ENCODE measurements at regions not wholly inside any gene's neighbourhood (a gene's known extent, or its start where the extent isn't known, plus 50 kb on each side); places are given as distances from the start of the nearest gene placed in this dataset.
A peak's percentile ranks its signal among the peaks of the same experiment; 100 is the strongest.
"Not testable (repeated sequence)": the region's sequence is repeated elsewhere in the genome, so short reads cannot be mapped to it uniquely, and the experiment has no call there.

- peak; percentile 97 for DNase-seq
These were observed 197.2 kb downstream of the VGLL3 start for GRCh38 chr3:86793786-86794185.

DNA sequence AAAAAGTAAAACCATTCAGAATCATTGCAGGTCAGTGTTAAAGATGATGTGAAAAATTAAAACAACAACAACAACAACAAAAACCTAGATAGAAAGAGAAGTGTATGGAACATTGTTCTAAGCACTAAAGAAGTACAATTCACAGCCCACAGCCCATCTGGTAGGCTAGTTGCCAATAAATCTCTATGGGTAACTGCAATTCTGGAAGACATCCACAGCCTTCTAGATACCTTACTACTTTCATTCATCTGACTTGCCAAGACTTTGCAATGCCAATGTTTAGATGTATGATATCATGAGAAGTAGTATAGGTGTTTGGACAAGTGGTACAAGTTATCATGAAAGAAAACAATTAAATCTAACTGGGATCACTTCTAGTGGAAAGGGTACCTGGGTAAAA is 198.6 kb downstream of the VGLL3 start:
- DNase-seq = peak; percentile 81

DNA sequence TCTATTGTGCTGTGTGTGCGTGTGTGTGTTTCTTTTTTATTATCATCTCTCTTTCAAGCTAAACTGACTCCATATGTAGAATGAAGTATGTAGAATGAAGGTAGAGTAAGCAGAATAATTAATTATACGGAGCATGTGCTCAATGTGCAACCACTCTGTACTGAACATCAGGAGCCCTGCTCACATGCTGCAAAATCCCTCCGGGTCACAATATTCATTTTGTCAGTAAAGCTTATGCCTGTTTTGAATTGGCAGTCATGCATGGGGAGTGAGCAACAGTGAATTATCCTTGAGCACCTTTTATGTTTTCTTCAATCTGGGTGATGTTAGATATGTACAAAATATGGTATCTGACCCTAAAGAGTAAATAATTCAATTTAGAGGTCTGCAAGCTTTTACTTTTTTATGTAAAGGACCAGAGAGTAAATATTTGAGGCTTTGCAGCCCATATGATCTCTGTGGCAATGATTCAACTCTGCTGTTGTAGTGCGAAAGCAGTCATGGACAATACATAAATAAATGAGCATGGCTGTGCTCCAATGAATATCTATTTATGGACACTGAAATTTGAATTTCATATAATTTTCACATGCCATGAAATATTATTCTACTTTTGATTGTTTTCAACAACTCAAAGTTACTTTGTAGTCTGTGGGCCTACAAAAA is 199.9 kb downstream of the VGLL3 start:
- DNase-seq = peak; percentile 52

GRCh38 chr3:86788371-86788770 is 202.6 kb downstream of the VGLL3 start:
- peak; percentile 78 for DNase-seq

GRCh38 chr3:86787091-86787490 is 203.9 kb downstream of the VGLL3 start:
- peak; percentile 44 for DNase-seq

DNA sequence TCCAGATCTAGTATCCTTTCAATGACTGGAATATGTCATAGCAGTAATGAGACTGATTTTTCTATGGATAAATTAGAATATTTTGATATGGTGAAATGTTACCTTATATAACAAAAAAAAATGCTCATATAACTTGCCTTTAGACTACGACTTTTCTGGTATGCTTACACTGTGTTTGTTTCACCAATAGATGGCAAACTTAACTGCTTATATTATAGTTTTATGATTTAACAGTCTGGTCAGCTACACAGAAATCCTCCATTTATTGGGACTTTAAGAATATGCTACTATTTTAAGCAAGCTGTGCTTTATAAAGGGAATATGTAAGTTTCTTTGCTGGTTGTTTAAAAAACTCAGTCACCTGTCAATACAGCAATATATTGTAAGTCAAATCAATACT is 205.6 kb downstream of the VGLL3 start:
- peak; percentile 66 for DNase-seq

- no peak for DNase-seq
These were observed 208.1 kb downstream of the VGLL3 start for GRCh38 chr3:86782866-86783265.

- peak; percentile 78 for DNase-seq
These were observed 208.7 kb downstream of the VGLL3 start for GRCh38 chr3:86782286-86782685.

DNA sequence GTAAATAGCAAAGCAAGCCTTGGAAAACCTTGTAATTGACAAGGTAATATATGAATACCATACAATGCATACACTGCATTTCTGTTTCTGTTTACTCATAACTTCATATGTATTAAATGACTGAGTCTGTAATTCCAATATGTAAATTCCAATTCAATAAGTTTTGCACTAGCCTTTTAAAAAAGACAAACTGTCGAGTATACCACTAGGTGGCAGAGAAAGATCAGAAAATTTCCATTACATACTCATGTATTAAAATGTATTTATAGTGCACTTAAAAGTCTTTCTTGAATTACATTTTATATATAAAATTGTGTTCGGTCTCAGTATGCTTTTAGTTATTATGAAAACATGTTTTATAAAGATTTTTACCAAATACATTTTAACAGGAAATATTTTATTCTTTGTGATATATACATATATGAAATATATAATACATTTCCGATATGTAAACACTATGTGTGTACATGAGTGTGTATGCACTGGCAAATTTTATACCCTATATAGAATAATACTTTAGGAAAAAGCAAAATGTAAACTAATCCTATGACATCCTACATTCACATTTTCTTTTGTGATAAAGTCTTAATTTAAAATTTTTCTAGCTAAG is 216.8 kb downstream of the VGLL3 start:
- peak; percentile 57 for DNase-seq

DNA sequence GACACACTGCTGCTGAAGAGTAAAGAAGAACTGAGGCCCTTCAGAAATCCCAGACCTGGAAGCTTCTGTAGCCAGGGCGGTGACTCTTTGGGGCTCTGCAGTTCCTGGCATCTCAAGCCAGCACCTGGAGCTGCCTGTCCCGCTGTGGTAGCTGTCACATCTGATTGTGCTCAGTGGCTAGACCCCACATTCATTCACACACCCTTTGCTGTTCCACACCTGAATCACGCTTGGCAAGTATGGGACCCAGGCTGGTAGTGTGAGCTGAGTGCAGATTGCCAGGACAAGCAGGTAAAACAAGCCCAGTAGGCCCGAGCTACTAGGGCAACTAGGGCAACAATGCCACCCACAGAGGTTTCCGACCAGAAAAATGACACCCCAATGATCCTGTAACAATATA is 218.2 kb downstream of the VGLL3 start:
- DNase-seq = no peak

DNA sequence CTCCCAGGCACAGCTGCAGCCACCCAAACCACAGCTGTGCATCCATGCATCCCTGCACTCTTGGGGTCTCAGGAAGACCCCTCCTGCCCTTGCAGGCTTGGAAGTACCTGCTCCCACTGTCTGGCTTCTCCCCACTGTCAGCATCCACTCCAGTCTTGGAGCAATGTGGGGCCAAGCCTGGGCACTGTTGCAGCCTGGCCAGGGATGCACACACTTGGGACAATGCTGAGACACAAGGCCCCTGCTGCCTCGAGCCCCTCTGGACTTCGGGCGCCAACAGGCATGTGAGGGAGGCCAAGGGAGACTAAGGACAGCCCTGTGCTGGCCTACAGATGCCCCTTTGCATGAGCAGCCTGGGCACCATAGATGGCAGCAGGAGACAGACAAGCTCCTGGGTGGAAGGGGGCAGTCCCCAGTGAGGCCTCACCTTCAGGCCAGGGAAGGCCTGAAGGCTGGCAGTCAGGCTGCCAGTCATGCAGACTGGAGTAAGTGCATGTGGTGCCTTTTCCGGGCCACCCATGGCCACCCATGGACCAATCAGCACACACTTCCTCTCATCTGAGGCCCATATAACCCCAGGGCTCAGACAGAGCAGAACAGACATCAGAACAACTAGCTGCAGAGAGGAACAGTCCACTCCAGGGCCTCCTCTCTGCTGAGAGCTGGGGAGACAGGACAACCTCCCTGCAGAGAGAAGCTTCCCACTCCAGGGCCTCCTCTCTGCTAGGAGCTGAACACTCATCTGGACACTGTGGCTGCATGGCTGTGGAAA is 219.0 kb downstream of the VGLL3 start:
- no peak for DNase-seq

GRCh38 chr3:86766331-86766730 is 224.6 kb downstream of the VGLL3 start:
- DNase-seq = no peak

GRCh38 chr3:86757322-86758179 is 233.4 kb downstream of the VGLL3 start:
- not testable (repeated sequence) for DNase-seq

DNA sequence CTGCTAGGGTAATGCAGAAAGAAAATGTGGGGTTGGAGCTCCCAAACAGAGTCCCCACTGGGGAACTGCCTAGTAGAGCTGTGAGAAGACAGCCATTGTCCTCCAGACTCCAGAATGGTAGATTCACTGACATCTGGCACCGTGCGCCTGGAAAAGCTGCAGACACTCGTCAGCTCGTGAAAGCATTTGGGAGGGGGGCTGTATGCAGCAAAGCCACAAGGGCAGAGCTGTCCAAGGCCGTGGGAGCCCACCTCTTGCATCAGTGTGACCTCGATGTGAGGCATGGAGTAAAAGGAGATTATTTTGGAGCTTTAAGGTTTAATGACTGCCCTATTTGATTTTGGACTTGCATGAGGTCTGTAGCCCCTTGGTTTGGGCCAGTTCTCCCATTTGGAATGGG is 242.9 kb downstream of the VGLL3 start:
- DNase-seq = no peak

GRCh38 chr3:86744051-86744450 is 246.9 kb downstream of the VGLL3 start:
- DNase-seq = no peak

DNA sequence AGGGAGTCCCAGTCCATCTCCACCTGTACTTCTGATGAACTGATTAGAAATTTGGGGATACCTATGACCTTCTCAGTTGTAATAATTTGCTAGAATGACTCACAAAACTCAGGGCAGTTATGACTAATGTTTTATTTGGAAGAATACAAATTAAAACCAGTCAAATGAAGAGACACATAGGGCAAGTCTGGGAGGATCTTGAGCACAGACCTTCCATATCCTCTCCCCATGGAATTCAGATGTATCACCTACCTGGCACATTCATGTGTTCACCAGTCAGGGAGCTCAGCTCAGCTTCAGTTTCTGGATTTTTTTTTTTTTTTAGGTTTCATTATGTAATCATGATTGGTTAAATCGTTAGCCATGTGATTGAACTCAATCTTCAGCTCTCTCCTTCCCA is 247.7 kb downstream of the VGLL3 start:
- no peak for DNase-seq

DNA sequence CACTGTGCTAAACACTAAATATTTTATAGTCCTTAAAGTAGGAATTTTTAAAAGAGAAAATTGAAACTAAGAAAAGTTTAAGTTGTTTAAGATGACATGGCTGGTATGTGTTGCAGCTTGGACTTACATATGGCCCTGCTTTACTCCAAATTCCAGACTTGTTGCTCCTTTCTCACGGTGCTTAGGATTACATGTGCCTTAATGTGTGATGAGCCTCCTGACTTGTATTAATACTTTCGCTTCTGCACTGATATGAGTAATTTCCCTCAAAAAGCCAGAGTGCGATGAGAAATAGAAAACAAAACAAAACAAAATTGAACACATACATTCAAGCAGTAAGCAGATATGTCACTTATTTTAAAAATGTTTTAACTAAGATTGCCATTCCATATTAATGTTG is 250.2 kb downstream of the VGLL3 start:
- DNase-seq = no peak

DNA sequence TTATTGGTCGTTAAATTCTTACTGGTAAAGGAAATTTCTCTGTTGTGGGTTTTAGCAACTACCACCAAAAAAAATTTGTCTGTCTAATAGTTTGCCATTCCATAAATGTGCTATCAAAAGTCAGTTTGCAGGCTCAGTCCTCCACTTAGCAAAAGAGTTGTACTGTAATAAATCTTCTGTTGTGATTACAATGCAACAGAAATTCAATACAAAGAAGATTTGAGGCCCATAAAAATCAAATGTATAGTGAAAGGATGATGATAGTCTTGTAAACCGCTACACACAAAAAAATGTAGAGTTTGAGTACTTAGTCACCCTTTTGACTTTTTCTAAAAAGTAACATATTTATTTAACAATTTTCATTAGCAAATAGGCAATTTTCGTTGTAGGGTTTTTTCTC is 251.7 kb downstream of the VGLL3 start:
- DNase-seq = no peak

DNA sequence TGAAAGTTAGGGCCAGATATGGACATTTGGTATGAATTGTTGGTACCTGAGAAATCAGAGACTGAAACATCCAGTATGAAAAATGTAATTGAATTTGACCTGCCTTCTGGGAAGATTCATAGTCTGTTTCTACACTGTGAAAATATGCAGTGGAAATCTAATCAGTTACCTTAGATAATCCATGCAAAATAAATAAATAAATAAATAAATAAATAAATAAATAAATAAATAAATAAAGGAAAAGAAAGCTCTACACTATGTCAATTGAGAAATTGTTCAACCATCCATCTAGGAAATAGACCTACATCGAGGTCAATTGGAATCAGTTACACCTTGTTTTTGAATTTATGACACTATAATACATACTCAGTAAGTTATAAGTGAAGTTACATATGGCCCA is 252.3 kb downstream of the VGLL3 start:
- DNase-seq = no peak

DNA sequence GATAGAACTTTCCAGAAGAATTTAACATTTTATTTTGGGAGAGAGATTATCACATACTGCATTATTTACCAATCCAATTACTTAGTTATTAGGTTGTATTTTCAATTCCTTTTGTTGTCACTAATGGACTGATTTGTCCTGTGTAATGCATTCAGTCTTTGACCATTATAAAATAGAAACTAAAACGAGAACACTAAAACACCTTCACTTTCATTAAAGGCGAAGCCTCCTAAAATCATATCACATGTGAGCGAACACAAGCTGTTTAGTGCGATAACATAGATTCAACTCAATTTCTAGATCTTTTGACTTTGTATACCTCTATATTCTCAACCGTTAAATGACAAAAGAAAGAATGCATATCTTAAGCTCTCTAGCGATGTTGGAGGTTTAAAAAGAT is 253.4 kb downstream of the VGLL3 start:
- no peak for DNase-seq

DNA sequence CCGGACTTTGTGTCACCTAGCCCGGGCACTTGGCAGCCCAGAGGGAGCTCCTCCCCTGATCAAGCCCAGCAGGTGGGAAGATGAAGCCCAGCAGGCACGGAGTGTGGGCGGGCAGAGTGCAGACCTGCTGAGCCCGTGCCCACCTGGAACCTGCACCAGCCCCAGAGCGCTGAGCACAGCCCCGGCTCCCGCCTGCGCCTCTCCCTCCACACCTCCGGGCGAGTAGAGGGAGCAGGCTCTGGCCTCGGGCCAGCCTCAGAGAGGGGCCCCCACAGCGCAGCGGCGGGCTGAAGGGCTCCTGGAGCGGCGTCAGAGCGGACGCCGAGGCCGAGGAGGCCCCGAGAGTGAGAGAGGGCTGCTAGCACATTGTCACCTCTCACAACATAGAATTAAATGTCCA is 257.7 kb downstream of the VGLL3 start:
- no peak for DNase-seq

GRCh38 chr3:86731501-86731901 is 259.4 kb downstream of the VGLL3 start:
- no peak for DNase-seq

GRCh38 chr3:86723433-86723832 is 267.5 kb downstream of the VGLL3 start:
- DNase-seq = no peak
